H1 (cell line): ENCODE measurements at regions not wholly inside any gene's neighbourhood (a gene's known extent, or its start where the extent isn't known, plus 50 kb on each side); places are given as distances from the start of the nearest gene placed in this dataset.

Experiments
- ATF3 ChIP-seq: IDR thresholded peaks from 2 replicates; pipeline ENCODE4 v1.6.1; 2011; ENCODE audit warnings: low read depth, mild to moderate bottlenecking, low read length; ENCODE audit not compliant: insufficient read depth

GRCh38 chr10:29798921-29799690 is 164.3 kb upstream of the SVIL start (continued):
- TF ChIP-seq ATF3: no peak
